HEK293T (cell line): ENCODE measurements at regions not wholly inside any gene's neighbourhood (a gene's known extent, or its start where the extent isn't known, plus 50 kb on each side); places are given as distances from the start of the nearest gene placed in this dataset.

Experiments
- CTCF ChIA-PET: fragments of 350-600 bp; formaldehyde crosslinking; extraction: SDS; loops from one replicate; lab custom pipeline; 2021; ENCODE audit warnings: antibody characterized with exemption, inconsistent platforms; lab: Yijun Ruan, JAX
- POLR2A ChIA-PET: fragments of 350-600 bp; formaldehyde crosslinking; extraction: SDS; loops from one replicate; lab custom pipeline; 2020; ENCODE audit warnings: antibody characterized with exemption, inconsistent platforms; lab: Yijun Ruan, JAX
- DNase-seq: peaks from one replicate; pipeline ENCODE4 v3.0.0; 2012; ENCODE audit warnings: mixed read lengths; ENCODE audit errors: extremely low spot score
- ARNT ChIP-seq: fragments of 450-650 bp; IDR thresholded peaks from 2 replicates; pipeline ENCODE4 v1.6.1; 2017; ENCODE audit warnings: mild to moderate bottlenecking
- BHLHE40 ChIP-seq: fragments of 450-650 bp; IDR thresholded peaks from 2 replicates; pipeline ENCODE4 v1.6.1; 2016; ENCODE audit warnings: mild to moderate bottlenecking, moderate library complexity, borderline replicate concordance
- CTBP1 ChIP-seq: fragments of 450-650 bp; IDR thresholded peaks from 2 replicates; pipeline ENCODE4 v1.6.1; 2016; ENCODE audit warnings: borderline replicate concordance
- ELF4 ChIP-seq: fragments of 450-650 bp; IDR thresholded peaks from 2 replicates; pipeline ENCODE4 v1.6.1; 2017; ENCODE audit warnings: antibody characterized with exemption
- FOXA1 ChIP-seq: fragments of 450-650 bp; IDR thresholded peaks from 2 replicates; pipeline ENCODE4 v1.6.1; 2016; ENCODE audit warnings: mild to moderate bottlenecking
- FOXK2 ChIP-seq: fragments of 450-650 bp; IDR thresholded peaks from 2 replicates; pipeline ENCODE4 v1.6.1; 2016; ENCODE audit warnings: mild to moderate bottlenecking
- FOXM1 ChIP-seq: fragments of 450-650 bp; IDR thresholded peaks from 2 replicates; pipeline ENCODE4 v1.6.1; 2017; ENCODE audit warnings: mild to moderate bottlenecking, borderline replicate concordance
- HDGF ChIP-seq: fragments of 450-650 bp; IDR thresholded peaks from 2 replicates; pipeline ENCODE4 v1.6.1; 2017; ENCODE audit warnings: antibody characterized with exemption, borderline replicate concordance
- L3MBTL2 ChIP-seq: fragments of 450-650 bp; conservative IDR thresholded peaks from 2 replicates; pipeline ENCODE4 v1.6.1; 2016; ENCODE audit warnings: mild to moderate bottlenecking
- LEF1 ChIP-seq: fragments of 450-650 bp; IDR thresholded peaks from 2 replicates; pipeline ENCODE4 v1.6.1; 2017; ENCODE audit warnings: mild to moderate bottlenecking, borderline replicate concordance
- NFRKB ChIP-seq: fragments of 450-650 bp; IDR thresholded peaks from 2 replicates; pipeline ENCODE4 v1.6.1; 2016; ENCODE audit warnings: mild to moderate bottlenecking, moderate library complexity
- SP1 ChIP-seq: fragments of 450-650 bp; IDR thresholded peaks from 2 replicates; pipeline ENCODE4 v1.6.1; 2017
- SUZ12 ChIP-seq: fragments of 450-650 bp; IDR thresholded peaks from 2 replicates; pipeline ENCODE4 v1.6.1; 2016; ENCODE audit warnings: mild to moderate bottlenecking
- TARDBP ChIP-seq: fragments of 450-650 bp; IDR thresholded peaks from 2 replicates; pipeline ENCODE4 v1.6.1; 2016
- ZNF384 ChIP-seq: fragments of 450-650 bp; IDR thresholded peaks from 2 replicates; pipeline ENCODE4 v1.6.1; 2016
- TF ChIP-seq, protein P1 (sequence below): fragments of 450-650 bp; IDR thresholded peaks from 2 replicates; pipeline ENCODE4 v1.6.1; 2016

DNA sequence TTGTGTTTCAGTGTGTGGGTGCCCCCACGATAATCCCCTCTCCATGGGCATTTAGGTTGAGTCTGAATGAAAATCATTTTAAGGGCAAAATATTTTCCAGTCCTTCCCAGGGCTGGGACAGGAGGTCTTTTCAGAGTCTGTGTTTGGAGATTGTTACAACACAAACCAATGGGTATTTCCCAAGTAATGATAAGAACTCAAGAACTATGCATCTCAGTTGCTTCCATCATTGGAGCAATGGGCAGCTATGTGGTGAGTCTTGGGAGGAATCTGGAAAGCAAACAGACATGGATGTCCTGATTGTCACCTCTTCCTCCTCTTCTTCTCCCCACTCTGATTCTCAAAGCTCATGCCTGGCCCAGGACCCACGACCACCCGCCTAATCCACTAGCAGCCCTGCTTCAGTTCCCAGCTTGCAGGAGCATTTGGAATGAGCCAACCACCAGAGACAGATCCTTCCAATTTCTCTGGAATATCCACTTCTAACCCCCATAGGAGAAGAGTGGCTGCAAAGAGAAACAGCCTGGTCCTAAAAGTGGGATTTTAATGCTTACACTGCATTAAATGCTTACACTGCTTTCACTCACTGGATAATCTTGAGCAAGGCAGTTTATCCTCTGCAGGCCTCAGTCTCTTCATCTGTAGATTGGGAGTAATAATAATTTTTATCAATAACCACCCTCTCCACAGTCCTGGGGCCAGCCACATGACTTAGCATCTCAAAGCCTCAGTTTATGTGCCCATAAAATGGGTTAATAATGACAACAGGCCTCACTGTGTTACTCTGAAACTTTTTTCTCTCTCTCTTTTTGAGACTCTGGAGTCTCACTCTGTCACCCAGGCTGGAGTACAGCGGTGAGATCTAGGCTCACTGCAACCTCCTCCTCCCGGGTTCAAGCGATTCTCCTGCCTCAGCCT is 404.3 kb downstream of the MN1 start:
- no peak for DNase-seq
- ChIA-PET POLR2A (no interaction called here), CTCF (no interaction called here)
- TF ChIP-seq ZNF384: no peak

DNA sequence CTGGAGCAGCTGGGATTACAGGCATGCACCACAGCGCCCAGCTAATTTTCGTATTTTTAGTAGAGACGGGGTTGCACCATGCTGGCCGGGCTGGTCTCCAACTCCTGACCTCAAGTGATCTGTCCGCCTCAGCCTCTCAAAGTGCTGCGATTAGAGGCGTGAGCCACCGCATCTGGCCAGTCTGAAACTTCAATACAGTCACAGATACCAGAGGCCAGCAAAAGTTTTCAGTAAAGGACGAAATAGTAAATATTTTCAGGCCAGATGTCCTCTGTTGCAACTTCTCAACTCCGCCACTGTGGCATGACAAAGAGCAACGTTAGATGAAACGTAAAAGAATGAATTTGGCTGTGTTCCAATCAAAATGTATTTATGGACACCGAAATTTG is 403.6 kb downstream of the MN1 start:
- TF ChIP-seq ARNT (no peak), CTBP1 (no peak), FOXK2 (no peak), TARDBP (no peak), FOXM1 (no peak), SUZ12 (no peak), BHLHE40 (no peak), L3MBTL2 (no peak), FOXA1 (no peak), ZNF384 (no peak), HDGF (no peak), LEF1 (no peak), ELF4 (no peak)
- TF ChIP-seq, protein P1, sequence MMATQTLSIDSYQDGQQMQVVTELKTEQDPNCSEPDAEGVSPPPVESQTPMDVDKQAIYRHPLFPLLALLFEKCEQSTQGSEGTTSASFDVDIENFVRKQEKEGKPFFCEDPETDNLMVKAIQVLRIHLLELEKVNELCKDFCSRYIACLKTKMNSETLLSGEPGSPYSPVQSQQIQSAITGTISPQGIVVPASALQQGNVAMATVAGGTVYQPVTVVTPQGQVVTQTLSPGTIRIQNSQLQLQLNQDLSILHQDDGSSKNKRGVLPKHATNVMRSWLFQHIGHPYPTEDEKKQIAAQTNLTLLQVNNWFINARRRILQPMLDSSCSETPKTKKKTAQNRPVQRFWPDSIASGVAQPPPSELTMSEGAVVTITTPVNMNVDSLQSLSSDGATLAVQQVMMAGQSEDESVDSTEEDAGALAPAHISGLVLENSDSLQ: no peak
- POLR2A ChIA-PET: no interaction called here
- no peak for DNase-seq
- CTCF ChIA-PET: no interaction called here

DNA sequence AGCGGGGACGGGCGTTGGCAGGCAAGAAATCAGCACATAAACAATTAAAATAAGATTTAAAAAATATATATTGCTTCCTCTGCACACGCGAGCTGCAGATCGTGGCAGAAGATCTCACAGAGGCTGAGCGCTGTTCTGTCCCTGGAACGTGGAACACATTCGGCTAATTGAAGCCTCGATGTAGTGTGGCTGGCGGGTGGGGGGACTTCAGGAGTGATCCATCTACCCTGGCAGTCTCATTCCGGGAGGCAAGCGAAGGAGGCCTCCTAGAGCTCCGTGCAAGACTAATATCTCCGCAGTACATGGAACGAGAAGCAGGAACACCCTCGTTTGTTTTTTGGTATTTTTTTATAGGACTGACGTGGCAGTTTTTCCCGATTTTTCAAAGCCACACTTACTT is 402.4 kb downstream of the MN1 start:
- TF ChIP-seq CTBP1 (no peak), FOXA1 (no peak), SP1 (no peak), TARDBP (no peak), NFRKB (no peak), SUZ12 (no peak), BHLHE40 (no peak), ARNT (no peak), LEF1 (no peak), FOXK2 (no peak), L3MBTL2 (no peak), ZNF384 (no peak), ELF4 (no peak), FOXM1 (no peak), HDGF (no peak)
- TF ChIP-seq, protein P1: no peak
- ChIA-PET POLR2A (no interaction called here), CTCF (no interaction called here)
- DNase-seq: no peak

DNA sequence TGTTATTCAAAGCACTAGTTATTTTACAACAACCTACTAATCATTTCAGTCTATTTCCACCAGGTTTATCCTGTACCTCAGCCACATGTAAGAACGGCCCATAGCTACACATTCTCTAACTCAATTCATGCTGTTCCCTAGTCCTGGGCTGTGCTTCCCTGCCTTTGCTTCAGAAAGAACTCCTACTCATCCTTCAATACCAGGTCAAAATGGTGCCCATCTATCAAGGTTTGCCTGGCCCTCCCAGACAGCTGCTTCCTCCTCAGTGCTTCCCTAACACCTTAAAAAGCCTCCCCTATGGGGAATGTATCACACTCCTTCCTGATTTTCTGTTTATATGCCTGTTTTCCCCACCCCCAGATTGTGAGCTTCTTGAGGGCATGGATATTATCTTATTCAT is 400.7 kb downstream of the MN1 start:
- ChIA-PET CTCF (interaction anchor here (0.6 kb wide), 1 partner anchor 250 kb away, joined by 3 read pairs; no protein-coding TSS in a partner anchor), POLR2A (no interaction called here)
- DNase-seq: no peak
- TF ChIP-seq LEF1: no peak
- TF ChIP-seq TARDBP: no peak
- no peak for TF ChIP-seq BHLHE40

DNA sequence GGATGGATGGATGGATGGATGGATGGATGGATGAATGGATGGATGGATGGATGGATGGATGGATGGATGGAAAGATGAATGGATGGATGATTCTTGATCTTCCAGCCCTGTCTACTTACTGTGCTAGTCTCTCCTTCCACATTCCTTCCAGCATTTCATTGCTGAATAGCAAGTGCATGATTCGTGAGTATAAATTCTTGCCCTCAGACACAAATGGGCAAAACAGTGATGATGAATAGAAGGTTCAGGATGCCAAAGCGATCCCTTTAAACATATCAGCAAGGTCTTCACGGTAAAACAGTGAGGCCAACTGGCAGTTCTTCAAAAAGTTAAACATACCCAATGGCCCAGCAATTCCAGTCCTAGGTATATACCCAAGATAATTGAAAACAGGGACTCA is 400.2 kb downstream of the MN1 start:
- no peak for TF ChIP-seq SUZ12
- no peak for TF ChIP-seq HDGF
- TF ChIP-seq NFRKB: no peak
- TF ChIP-seq ARNT: no peak
- no peak for TF ChIP-seq SP1
- no peak for TF ChIP-seq LEF1
- no peak for TF ChIP-seq CTBP1
- TF ChIP-seq FOXM1: no peak
- TF ChIP-seq BHLHE40: no peak
- TF ChIP-seq FOXK2: no peak
- TF ChIP-seq FOXA1: no peak
- no peak for TF ChIP-seq ZNF384
- TF ChIP-seq, protein P1: no peak
- DNase-seq: no peak
- ChIA-PET POLR2A (no interaction called here), CTCF (interaction anchor here (0.6 kb wide), 1 partner anchor 250 kb away, joined by 3 read pairs; no protein-coding TSS in a partner anchor)

DNA sequence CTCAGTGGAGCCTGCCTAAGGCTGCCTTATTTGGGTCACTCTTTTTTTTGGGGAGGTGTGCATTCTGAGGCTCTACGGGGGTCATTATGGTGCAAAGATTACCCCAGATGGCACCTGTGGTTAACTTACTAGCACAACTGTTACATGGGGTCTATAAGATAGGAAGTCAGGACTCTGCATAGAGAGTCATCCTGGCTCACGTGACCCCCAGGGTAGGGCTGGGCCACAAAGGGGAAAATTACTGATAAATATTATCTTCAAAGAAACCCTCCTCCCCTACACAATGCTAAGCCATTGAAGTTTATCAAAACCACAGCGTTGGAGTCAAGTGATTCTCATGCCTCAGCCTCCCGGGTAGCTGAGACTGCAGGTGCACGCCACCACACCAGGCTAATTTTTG is 397.1 kb downstream of the MN1 start:
- TF ChIP-seq ELF4: no peak
- TF ChIP-seq, protein P1: no peak
- no peak for TF ChIP-seq LEF1
- TF ChIP-seq FOXK2: no peak
- no peak for DNase-seq
- ChIA-PET POLR2A (no interaction called here), CTCF (interaction anchor here (1.0 kb wide), 1 partner anchor 15 kb away, joined by 4 read pairs; no protein-coding TSS in a partner anchor)
